A673 (cell line): ENCODE measurements at regions not wholly inside any gene's neighbourhood (a gene's known extent, or its start where the extent isn't known, plus 50 kb on each side); places are given as distances from the start of the nearest gene placed in this dataset.

Experiments
- BruUV-seq: library from RNA; stranded (reverse); fragments of 400-500 nt; replicated peaks from 2 replicates; lab custom pipeline; 2021; lab: Mats Ljungman, UMichigan
- CTCF ChIA-PET: fragments of 300-600 bp; sonication (Branson Sonifier 250); formaldehyde crosslinking; loops from one replicate; lab custom pipeline; 2022; ENCODE audit warnings: antibody characterized with exemption; lab: Charles Lee
- POLR2A ChIA-PET: fragments of 300-600 bp; sonication (Branson Sonifier 250); formaldehyde crosslinking; loops from one replicate; lab custom pipeline; 2022; ENCODE audit warnings: antibody characterized with exemption; ENCODE audit not compliant: low non-redundant PET; lab: Charles Lee
- DNase-seq: peaks from one replicate; pipeline ENCODE4 v3.0.0-alpha.2; 2015; ENCODE audit warnings: low spot score
- H3K27ac ChIP-seq: fragments of 200-600 bp; sonication (generic); 2 replicates; pipeline ENCODE4 v1.5.1; 2016; ENCODE audit warnings: mixed run types, low read depth, mild to moderate bottlenecking, mixed read lengths, antibody characterized with exemption, low read length; ENCODE audit not compliant: poor library complexity, severe bottlenecking
- H3K27me3 ChIP-seq: fragments of 200-600 bp; sonication (generic); replicated peaks from 2 replicates; pipeline ENCODE4 v1.6.1; 2017; ENCODE audit warnings: mixed run types, low read depth, mild to moderate bottlenecking, mixed read lengths, antibody characterized with exemption, low read length; ENCODE audit not compliant: insufficient read depth, poor library complexity
- H3K36me3 ChIP-seq: fragments of 200-600 bp; sonication (generic); 2 replicates; pipeline ENCODE4 v1.6.1; 2016; ENCODE audit warnings: mixed run types, mild to moderate bottlenecking, mixed read lengths, antibody characterized with exemption, low read length; ENCODE audit not compliant: insufficient read depth, poor library complexity, severe bottlenecking
- H3K4me1 ChIP-seq: fragments of 200-600 bp; sonication (generic); 2 replicates; pipeline ENCODE4 v1.6.1; 2017; ENCODE audit warnings: mixed run types, mild to moderate bottlenecking, mixed read lengths, antibody characterized with exemption, low read length; ENCODE audit not compliant: insufficient read depth, poor library complexity, severe bottlenecking
- H3K4me3 ChIP-seq: fragments of 200-600 bp; sonication (generic); 2 replicates; pipeline ENCODE4 v1.5.1; 2016; ENCODE audit warnings: low read depth, mixed run types, mild to moderate bottlenecking, mixed read lengths, low read length; ENCODE audit not compliant: poor library complexity, severe bottlenecking
- H3K9me3 ChIP-seq: fragments of 200-600 bp; sonication (generic); 2 replicates; pipeline ENCODE4 v1.6.1; 2016; ENCODE audit warnings: mixed run types, low read depth, mild to moderate bottlenecking, mixed read lengths, antibody characterized with exemption, low read length; ENCODE audit not compliant: poor library complexity, severe bottlenecking
- CTCF ChIP-seq: fragments of 300-800, 200-600 bp; sonication (generic); conservative IDR thresholded peaks from 2 replicates; pipeline ENCODE4 v1.5.1; 2017; ENCODE audit warnings: low read depth, mild to moderate bottlenecking, antibody characterized with exemption, low read length, moderate library complexity, mixed read lengths
- EZH2 ChIP-seq: fragments of 200-600 bp; sonication (generic); IDR thresholded peaks from 2 replicates; pipeline ENCODE4 v1.6.1; 2017; ENCODE audit warnings: borderline replicate concordance, low read depth, mild to moderate bottlenecking, mixed read lengths, antibody characterized with exemption, low read length; ENCODE audit not compliant: poor library complexity, severe bottlenecking
- intact Hi-C: fragments of 100-400 bp; cut with micrococcal nuclease; formaldehyde crosslinking; loops from one replicate; pipeline ENCODE4 v1.10.0; 2022; ENCODE audit not compliant: unreplicated experiment

GRCh38 chr9:100718717-100719116, 140.8 kb downstream of the CAVIN4 start:
- DNase-seq = no peak
- Histone ChIP-seq H3K4me3 (no peak overlapping the region), H3K36me3 (no peaks in the 10 kb centered on the region), H3K27me3 (peaks cover 6% of the 10 kb centered on the region), H3K4me1 (no peaks in the 10 kb centered on the region), H3K9me3 (no peaks in the 10 kb centered on the region), H3K27ac (no peak overlapping the region)
- intact Hi-C loops = loop anchor here (10.0 kb wide), 3 partner anchors 396 to 816 kb away; partner anchors contain the start of genes BAAT and RNF20
- ChIA-PET POLR2A (no interaction called here), CTCF (no interaction called here)
- no TSS peak for BruUV-seq
- TF ChIP-seq CTCF (no peak), EZH2 (no peak)

DNA sequence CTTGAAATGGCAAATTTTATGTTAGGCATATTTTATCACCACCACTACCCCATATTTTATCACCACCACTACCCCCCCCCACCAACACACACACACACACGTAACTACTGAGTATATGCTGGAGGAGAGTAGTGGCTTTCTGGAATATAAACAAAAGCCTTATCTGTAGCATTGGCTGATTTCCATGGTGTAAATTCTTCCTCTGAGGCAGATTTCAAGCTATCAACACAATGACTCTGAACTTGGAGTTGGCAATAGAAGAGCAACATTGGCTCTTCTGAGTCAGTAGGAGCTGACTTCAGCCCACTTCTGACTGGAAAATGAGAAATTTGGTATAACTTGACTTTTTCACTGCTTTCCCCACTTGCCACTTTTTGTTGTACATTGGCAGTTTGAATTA, 143.0 kb downstream of the CAVIN4 start:
- TF ChIP-seq CTCF (no peak), EZH2 (no peak)
- H3K27me3 ChIP-seq = peaks cover 17% of the 10 kb centered on the region
- H3K36me3 ChIP-seq = no peaks in the 10 kb centered on the region
- H3K9me3 ChIP-seq = no peaks in the 10 kb centered on the region
- H3K4me1 ChIP-seq = no peaks in the 10 kb centered on the region
- BruUV-seq = no TSS peak
- CTCF ChIA-PET = no interaction called here
- DNase-seq = no peak
- POLR2A ChIA-PET = interaction anchor here (0.6 kb wide), 1 partner anchor 425 kb away, joined by 3 read pairs; no protein-coding TSS in a partner anchor
- no peak overlapping the region for H3K4me3 ChIP-seq
- intact Hi-C loops = no loop called here
- no peak overlapping the region for H3K27ac ChIP-seq

DNA sequence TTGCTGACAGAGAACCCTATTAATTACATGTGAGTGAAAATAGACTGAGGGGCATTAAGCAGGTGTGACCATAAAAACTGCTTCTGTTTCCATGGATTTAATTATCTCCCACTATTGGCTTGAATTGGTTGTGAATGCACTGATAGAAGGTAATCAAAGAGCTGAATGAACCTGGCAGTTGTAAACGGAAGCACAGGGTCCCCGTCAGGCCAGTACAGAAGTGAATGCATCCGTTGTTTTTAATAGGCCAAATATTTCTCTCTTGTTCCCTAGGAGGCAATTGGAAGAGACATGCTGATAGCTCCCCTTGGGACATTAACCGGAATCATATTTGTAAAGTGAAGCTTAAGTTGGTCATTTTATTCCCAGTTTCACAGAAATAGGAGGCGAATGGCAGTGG, 147.0 kb downstream of the CAVIN4 start:
- Histone ChIP-seq H3K9me3 (no peaks in the 10 kb centered on the region), H3K36me3 (no peaks in the 10 kb centered on the region), H3K27ac (no peak overlapping the region), H3K4me1 (no peaks in the 10 kb centered on the region), H3K27me3 (peaks cover 27% of the 10 kb centered on the region), H3K4me3 (no peak overlapping the region)
- POLR2A ChIA-PET = no interaction called here
- no peak for TF ChIP-seq CTCF
- TF ChIP-seq EZH2 = no peak
- CTCF ChIA-PET = no interaction called here
- BruUV-seq = no TSS peak
- intact Hi-C loops = no loop called here
- no peak for DNase-seq
